ENCODE measurements at regions not wholly inside any gene's neighbourhood (a gene's known extent, or its start where the extent isn't known, plus 50 kb on each side); places are given as distances from the start of the nearest gene placed in this dataset.
"Not testable (repeated sequence)": the region's sequence is repeated elsewhere in the genome, so short reads cannot be mapped to it uniquely, and the experiment has no call there.

DNA sequence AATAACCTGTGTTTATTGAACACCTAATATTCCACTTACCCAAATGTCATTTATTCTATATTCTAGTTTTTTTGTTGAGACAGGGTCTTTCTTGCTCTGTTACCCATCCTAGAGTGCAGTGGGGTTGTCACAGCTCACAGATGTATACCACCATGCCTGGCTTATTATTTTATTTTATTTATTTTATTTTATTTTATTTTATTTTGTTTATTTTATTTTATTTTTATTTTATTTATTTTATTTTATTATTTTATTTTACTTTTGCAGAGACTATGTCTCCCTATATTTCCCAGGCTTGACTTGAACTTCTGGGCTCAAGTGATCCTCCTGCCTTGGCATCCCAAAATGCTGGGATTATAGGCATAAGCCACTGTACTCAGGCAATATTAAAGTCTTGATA, 167.8 kb upstream of the ZNG1E start:
- not testable (repeated sequence) for TF ChIP-seq CTCF (conservative IDR thresholded peaks at IDR 0.05; ENCODE audit: low read length); EZH2phosphoT487 (IDR thresholded peaks at IDR 0.05; ENCODE audit: borderline replicate concordance, low read depth, low read length)

All from OCI-LY7 (cell line).